Suppressor macrophage treated with lipopolysaccharide for 1 hour (primary cell): ENCODE measurements at regions not wholly inside any gene's neighbourhood (a gene's known extent, or its start where the extent isn't known, plus 50 kb on each side); places are given as distances from the start of the nearest gene placed in this dataset.
A peak's percentile ranks its signal among the peaks of the same experiment; 100 is the strongest.

Experiments
- DNase-seq, 3 donors: peaks; one replicate each; pipeline ENCODE4 v3.0.0-alpha.2; 2020 to 2022

DNA sequence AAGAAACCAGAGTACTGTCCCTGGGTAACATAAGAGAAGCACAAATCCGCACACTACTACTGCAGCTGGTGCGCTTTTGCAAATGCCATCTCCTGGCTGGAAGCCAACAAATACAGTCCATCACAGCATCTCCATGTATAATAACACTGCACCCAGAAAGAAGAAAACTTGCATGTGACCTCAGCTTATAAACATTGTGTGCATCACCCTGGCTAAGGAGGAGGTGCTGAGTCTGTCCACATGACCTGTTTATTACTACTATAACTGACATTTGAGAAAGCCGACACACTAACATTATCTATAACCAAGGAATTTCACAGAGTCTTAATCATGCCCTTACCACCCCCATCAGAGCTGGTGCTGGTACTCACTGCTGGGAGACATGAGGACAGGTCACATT, 516.8 kb downstream of the CFAP47 start:
- no peak for DNase-seq

DNA sequence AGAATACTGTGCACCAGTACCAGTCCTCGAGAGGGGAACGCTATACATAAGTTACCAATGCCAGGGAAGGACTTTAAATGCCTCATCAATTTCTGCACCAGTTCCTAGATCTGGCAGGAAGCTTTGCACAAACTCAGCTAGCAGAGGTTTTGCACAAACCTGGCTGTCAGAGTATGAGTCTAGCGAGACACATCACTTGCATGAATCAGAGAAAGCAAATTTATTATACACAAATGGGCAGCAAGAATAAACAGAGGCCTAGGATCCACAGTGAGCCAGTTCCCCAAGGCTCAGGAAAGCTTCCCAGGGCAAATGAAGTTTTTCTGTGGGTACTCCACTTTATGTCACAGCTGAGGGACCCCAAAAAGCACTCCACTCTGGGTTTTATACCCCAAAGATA, 523.5 kb downstream of the CFAP47 start:
- DNase-seq, result no peak

DNA sequence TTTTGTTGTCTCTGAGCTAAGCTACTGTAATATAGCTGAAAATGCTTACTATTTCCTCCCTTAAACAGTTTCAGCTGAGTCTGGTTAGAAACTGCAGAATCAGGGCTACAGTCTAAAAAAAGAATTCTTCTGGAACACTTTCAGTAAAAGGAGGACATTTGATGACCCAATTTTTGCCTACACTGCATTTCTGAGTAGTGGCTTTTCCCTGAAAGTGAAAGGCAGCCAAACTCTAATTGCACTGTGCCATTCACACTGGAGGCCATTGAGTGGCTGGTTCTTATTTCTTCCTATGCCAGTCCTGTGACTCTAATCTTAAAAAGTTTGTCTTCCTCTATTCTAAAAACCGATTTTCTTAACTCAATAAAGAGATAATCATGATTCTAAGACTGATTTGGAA, 526.0 kb downstream of the CFAP47 start:
- DNase-seq, result no peak

DNA sequence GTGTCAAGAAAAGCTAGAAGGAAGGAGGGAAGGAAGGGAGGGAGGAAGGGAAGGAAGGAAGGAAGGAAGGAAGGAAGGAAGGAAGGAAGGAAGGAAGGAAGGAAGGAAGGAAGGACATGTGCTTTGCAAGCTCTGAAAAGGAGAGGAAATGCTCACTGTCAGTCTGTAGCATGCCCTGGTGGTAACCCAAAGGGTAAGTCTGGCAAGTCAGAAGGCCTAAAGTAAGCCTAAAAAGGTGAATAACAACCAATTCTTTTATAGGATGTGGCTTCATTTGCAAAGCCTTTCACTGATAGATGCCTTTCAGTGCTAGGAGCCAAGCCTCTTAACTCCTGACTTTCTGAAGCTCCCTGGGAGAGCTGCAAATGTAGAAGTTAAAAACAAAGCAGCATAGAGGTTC, 542.6 kb downstream of the CFAP47 start:
- DNase-seq, result no peak

DNA sequence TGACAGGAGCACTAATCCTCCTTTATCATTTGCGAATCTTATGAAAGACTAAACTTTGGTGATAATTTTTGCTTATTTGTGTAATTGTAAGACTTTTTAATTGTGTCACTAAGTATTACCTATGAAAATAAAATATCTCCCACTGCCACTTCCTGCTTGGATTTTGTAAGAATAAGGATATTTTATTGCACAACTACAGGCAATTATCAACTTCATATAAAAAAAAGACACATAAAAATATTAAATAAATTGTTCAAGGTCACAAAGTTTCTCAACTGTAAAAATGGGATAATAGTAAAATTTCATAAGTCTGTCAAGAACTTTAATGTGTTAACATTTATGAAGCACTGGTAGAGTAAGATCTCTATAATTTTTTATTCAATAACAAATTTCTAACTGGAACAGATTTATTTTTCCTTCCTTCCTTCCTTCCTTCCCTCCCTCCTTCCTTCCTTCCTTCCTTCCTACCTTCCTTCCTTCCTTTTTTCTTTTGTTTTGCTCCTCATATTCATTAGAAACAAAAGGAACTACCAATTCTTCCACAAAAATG, 527.6 kb upstream of the FAM47C start:
- DNase-seq, result no peak

DNA sequence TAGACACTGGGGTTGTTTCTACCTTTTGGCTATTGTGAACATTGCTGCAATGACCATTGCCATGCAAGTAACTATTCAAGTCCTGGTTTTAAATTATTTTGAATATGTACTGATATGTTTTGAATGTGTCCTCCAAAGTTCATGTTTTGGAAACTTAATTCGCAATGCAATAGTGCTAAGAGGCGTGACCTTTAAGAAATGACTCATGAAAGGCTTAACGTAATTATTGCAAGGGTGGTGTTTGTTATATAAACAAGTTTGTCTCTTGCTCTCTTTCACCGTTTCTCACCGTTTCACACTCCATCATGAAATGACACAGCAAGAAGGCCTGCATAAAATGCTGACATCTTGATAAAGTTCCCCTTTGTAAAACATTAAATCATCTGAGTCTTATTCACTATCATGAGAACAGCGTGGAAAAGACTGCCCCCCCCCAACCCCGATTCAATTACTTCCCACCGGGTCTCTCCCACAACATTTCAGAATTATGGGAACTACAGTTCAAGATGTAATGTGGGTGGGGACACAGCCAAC, 506.9 kb upstream of the FAM47C start:
- no peak for DNase-seq

DNA sequence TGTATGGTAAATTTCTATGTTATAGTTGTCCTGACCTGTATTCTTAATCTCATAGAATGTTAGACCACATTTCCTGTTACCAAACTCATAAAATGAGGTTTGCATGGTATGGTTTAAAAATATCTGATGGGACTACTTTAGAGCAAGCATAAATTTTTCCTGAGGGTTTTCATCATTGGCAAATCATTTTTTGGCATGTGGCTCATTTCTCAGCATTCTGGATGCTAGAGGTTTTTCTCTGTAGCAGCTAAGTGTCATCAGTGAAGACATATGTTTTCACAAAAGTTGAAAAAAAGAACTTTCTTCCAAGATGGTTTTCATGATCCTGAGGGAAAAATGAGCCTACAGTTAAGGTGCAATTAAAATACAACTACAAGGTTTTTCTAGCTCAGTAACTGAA, 503.5 kb upstream of the FAM47C start:
- DNase-seq, result no peak

DNA sequence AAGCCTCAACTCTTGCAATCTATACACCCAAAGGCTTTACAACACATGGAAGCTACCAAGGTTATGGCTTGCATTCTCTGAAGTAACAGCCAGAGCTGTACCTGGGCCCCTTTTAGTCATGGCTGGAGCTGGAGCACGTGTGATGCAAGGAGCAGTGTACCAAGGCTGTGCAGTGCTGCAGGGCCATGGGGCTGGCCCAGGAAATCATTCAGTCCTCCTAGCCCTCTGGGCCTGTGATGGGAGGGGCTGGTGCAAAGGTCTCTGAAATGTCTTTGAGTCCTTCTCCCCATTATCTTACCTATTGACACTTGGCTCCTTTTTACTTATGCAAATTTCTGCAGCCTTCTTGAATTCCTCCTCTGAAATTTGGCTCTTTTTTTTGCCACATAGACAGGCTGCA, 500.1 kb upstream of the FAM47C start:
- no peak for DNase-seq

DNA sequence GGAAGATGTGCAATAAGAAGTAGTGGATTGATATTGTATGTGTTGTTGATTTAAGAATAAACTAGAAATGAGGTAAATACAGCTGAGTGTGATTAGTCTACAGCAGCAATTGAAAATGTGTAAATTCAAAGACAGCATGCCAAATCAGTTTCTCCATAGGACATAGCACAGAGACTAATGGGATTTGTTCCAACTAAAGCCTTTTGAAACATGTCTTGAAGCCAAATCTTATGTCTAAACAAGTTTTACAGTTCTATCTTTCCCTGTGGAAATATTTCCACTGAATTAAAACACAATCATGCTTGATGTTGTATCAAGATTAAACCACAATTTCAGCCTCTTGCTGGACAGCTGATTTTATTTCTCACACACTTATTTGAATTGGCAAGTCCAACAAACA, 497.4 kb upstream of the FAM47C start:
- DNase-seq, result no peak

DNA sequence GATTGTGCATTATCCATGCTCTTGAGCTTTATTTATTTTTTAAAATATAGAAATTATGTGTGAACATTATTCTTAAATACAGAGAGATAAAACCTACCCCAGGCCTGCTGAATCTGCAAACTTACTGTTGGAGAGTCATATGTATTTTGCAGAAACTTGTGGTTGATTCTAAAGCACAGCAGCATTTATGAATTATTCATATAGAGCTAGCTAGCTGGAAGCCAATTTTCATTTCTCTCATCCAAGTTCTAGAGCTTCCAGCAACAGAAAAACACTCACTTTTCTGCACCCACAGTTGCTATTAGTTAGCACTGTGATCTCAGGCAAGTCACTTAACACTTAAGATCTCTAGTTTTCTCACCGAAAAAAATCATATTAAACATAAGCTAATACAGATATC, 479.5 kb upstream of the FAM47C start:
- no peak for DNase-seq

DNA sequence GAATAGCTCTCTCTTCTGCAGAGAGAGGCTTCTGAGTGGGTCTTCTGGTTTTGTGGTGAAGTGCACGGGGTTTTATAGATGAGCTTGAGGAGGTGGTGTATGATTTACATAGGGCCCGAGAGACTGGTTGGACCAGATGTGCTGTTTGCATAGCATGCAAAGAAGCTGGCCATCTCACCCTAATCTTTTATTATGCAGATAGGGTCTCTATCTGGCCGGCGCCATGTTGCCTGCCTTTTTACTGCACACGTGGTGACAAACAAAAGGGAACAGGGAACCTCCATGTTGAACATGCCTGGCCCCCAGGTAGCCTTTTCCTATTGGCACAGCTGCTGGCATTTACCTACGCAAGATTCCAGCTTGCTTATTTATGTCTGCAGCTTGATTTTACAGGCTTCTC, 473.3 kb upstream of the FAM47C start:
- DNase-seq, result no peak

DNA sequence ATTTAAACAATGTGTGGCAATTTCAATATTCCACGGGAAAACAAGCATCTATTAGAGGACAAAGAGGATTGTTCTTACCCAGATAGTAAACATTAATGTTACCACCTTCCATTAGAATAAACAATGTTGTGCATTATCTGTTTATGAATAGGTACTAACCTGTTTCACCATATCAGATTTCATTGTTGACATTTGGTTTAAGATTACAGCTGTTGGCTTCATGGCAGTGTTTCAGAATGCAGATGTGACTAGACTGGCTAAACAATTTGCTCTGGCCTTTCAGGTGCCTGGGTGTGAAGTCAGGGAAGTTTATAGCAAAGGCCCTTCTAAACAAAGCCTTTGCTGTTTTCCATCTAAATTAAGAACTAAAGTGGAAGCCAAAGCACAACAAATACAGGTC, 464.7 kb upstream of the FAM47C start:
- no peak for DNase-seq

DNA sequence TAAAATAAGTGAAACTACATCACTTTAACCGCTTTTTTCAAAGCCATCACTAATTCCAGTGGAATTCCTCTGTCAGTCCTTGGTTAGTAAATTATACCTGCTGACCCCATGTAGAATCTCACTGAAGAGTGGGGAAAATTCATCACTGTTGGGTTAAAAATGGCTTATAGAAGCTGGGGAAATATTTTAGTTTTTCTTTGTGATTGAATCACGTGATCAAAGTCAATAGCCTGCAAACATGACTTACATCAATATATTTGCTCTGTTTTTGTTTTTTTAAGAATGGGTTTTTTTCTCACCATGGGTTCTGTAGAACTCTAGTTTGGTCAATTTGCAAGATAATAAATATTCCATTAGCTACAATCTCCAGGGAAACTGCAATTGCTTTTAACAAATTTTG, 445.2 kb upstream of the FAM47C start:
- DNase-seq, result no peak

DNA sequence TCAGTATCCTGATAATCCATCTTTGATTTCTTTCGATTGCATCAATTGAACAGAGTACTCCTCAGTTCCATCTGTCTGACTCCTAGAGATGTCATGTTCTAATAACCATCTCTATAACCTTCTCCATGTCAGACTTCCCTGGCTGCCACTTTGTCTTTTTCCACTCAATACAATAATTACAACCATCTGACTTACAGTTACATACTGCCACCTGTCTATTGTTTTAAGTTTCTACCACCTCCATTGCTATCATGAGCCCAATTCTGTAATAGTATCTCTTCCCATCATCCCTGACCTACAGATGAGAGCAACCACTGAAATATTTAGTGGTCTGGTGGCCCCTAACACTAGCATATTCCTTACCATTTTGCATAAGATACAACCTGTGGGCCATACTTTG, 439.2 kb upstream of the FAM47C start:
- no peak for DNase-seq

DNA sequence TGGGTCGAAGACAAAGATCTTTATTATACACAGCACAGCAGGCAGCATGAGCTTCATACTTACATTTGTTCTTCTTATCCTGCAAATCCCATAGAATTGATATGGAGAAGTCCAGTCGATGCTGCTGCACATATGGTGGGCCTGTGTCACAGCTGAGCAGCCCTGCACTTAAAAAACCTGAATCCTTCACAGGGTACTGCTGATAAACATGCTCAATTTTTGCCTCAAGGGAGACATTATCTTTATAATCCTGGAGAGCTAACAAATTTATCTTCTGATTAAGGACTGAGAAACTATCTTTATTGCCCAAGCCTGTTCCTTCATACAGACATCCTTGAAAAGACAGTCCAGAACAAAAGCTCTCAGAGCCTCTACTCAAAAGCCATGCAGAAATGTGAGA, 434.4 kb upstream of the FAM47C start:
- DNase-seq, result no peak

DNA sequence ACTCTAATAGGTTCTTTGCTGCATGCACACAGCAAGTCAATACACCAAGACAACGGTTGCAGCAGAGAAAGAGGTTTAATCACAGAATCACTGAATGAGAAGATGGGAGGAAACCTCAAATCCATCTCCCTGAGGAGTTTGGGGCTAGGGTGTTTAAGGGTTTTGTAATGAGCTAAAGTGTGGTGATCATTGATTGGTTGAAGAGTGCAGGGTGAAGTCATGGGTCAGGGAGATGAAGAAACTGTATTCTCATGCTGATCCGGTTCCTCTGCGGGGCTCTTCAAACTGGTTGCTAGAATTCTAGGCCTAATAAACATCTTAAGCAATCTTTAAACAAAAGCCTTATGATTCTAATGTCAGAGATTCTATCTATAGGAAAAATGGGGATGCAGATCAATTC, 432.5 kb upstream of the FAM47C start:
- DNase-seq, result no peak

DNA sequence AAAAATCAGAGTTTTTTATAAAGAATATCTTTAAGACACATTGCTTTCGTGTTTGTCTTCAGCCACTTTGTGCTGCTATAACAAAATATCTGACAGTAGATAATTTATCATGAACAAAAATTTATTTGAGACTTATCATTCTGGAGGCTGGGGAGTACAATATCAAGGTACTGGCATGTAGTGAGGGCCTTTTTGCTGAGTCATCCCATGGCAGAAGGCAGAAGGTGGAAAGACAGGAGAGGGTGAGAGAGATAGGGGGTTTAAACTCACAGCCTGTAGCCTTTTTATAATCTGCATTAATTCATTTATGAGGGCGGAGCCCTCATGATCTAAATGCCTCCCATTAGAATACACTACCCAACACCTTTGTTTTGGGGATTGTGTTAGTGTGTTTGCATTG, 431.2 kb upstream of the FAM47C start:
- DNase-seq, result no peak

DNA sequence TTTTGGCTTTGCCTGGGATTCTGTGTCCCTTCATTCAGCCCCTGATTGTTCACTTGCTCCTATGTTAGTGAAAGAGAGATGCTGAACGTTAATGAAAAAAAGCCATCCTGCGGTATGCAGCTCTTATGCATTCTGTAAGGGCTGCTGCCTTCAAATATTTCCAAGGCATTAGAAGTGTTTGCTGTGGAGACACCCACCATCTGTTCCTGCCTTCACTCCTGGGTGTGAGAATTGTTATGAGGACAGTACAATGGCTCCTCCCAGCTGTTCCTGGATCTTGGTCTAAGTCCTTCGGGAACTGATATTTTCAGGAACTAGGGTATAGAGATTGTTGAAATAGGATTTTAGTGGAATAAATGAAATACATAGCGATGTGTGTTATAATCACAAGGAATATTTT, 427.1 kb upstream of the FAM47C start:
- DNase-seq, result no peak

DNA sequence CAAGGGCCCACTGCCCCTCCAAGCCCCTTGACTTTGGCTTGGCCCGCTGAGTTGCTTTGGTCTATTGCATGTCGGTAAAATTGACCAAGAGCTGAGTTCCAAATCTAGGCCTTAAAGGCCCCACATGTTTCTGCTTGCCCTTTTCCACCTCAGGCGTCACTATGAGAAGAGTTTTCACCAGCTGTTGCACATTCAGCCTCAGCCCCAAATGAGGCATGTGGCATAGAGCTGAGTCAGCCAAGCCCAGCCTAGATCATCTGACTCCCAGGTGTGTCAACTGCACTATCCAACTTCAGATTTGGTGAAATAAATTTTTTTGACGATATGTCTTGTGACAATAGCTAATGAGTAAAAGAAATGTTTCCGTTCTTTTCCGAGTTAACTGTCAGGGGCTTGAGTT, 424.5 kb upstream of the FAM47C start:
- DNase-seq, result no peak

DNA sequence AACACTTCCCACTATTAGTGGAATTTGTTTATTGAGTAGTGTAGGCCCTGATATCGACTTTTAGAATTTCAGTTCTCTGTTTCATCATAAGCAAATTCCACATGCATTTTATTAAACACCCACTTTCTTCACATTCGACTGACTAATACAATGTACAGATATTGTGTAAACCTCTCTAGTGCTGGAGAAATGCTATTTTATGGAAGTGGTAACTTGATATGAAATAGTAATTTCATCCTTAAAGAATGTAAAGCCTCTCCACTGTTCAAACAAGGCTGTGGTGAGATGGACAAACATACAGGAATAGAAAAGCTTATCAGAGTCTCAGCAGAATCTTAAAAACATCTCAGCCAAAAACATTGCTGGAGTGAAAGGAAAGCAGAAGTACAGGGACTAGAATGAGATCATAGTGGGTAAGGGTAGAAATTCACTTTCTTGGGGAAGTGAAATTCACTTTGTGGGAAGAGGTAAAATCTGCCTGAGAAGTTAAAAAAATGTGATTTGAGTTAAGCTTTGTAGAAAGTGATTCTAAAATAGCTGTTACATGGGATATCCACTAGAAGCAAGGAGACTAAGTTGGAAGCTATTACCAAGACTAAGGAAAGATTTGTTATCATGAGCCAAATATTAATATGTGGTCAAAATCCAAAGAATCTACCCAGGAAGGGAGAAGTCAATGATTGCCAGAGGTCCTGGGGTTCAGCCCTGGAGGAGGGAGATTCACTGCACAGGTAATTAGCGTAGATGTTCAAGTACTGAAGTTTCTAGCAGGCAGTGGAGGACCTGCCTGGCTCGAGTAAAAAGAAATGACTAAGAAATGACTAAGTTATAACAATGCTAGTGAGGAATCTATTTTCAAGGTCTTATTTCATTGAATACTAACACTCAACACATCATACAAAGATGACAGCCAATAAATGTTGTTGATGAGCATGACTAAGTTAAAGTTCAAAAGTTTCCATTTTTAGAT, 398.3 kb upstream of the FAM47C start:
- peak in 1 of 3 donors; percentile 1 for DNase-seq

DNA sequence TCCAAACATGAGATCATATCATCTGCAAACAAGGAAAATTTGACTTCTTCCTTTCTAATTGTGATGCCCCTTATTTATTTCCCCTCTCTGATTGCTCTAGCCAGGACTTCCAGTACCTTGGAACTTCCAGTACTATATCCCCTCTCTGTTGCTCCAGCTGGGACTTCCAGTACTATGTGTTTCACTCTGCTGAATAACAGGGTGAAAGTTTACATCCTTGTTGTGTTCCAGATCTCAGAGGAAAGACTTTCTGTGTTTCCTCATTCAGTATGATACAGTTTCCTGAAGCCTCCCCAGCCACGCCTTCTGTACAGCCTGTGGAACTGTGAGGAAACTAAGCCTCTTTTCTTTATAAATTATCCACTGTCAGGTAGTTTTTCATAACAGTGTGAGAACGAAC, 381.3 kb upstream of the FAM47C start:
- DNase-seq, result no peak

DNA sequence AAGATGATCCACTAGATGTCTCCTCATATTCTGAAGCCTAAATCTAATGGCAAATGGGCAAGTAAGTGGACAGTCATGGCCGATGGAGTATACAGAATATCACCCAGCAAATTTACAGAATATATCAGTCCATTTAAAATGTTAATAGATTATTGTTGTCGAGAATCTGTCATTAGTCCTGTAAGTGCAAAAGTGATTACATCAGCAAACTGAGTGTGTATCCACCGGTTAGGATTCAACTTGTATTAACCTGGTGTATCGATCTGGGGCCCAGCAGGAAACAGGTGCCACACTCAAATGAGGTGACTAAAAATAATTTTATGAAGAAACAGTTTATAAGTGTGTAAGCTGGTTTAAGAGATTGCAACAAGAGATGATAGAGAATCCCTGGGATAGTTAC, 367.9 kb upstream of the FAM47C start:
- DNase-seq, result no peak

DNA sequence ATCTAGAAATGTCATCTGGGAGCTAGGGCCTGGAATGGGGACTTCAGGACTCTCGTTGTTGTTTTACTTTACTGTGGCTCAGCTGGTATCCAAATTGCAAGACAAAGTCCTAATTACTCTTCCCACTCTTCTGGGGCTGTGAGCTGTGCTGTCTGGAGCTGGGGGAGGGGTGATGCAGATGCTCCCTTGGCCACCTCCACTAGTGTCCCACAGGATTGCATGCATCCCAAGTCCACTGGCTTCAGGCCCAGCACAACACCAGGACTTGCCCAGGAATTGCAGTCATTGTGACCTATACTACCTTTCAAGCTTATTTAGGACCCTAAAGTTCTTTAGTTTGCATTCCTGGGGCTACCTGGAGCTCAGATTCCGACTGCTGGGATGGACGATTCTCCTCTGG, 366.1 kb upstream of the FAM47C start:
- DNase-seq, result no peak

DNA sequence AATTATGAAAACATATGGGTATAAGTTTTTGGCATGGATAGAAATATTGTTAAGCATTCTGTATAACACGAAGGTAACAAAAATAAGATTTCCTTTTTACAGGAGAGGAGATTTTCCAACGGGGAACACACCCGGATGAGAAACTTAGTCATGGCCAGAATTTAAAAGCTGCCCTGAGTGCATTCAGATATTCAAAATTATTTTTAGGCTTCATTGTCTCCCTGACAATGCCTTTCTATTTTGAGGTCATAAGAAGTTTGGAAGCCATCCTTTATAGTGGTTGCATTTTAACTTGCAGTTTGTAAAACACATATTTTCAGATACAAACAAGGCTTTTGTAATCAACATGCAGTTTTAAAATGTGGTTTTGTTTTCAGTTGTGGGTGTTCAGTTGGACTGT, 357.5 kb upstream of the FAM47C start:
- no peak for DNase-seq

DNA sequence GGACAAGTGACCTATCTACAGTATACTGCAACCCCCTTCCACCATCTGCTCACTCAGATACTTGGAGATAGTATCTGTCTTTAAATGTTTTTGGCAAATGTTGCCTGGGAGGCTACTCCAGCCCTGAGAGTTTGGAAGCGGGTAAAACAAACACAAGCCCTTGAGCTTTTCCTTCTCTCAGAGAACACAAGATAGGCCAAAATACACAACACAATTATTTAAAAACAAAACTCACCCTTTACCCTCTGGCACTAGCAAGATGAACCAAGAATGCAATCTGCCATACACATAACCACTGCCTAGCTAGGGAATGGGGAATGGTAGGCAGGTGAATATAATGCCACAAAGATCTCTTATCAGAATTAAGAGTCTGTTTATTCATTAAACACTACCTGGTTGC, 324.7 kb upstream of the FAM47C start:
- DNase-seq, result no peak
